ENCODE measurements at regions not wholly inside any gene's neighbourhood (a gene's known extent, or its start where the extent isn't known, plus 50 kb on each side); places are given as distances from the start of the nearest gene placed in this dataset.

- intact Hi-C loops (cut with micrococcal nuclease), result no loop called here
- no peak for ATAC-seq
- H3F3A ChIP-seq (ENCODE audit: low read length, unreplicated experiment), result no peaks in the 10 kb centered on the region
- no peaks in the 10 kb centered on the region for H3K4me1 ChIP-seq (ENCODE audit: insufficient read depth, low read length)
- TF ChIP-seq CTCF (conservative IDR thresholded peaks at IDR 0.05; ENCODE audit: low read depth, low read length), result no peak
- TF ChIP-seq EZH2phosphoT487 (IDR thresholded peaks at IDR 0.05; ENCODE audit: borderline replicate concordance, low read length), result no peak
- no peak for TF ChIP-seq EZH2 (IDR thresholded peaks at IDR 0.05; ENCODE audit: low read length, unreplicated experiment)
- no peaks in the 10 kb centered on the region for H3K9me3 ChIP-seq (ENCODE audit: low read length)
- H3K4me2 ChIP-seq (ENCODE audit: low read length), result no peak overlapping the region
- no peaks in the 10 kb centered on the region for H3K36me3 ChIP-seq (ENCODE audit: low read depth, low read length)
- no peak overlapping the region for H2AFZ ChIP-seq (ENCODE audit: low read length)
- H3K9ac ChIP-seq (ENCODE audit: low read length), result no peak overlapping the region
- no peaks in the 10 kb centered on the region for H3K27me3 ChIP-seq (ENCODE audit: low read length)
- BruUV-seq (replicated peaks), result no TSS peak
- H3K4me3 ChIP-seq (ENCODE audit: low read length), result no peak overlapping the region
- H3K27ac ChIP-seq (ENCODE audit: low read length), result no peak overlapping the region
- ChIA-PET CTCF (no interaction called here), POLR2A (ENCODE audit: unreplicated experiment) (no interaction called here)
- H3K79me2 ChIP-seq (ENCODE audit: low read length), result no peaks in the 10 kb centered on the region
- no peak for DNase-seq
- no peaks in the 10 kb centered on the region for H3K9me2 ChIP-seq (replicated peaks; ENCODE audit: low read length)
- H4K20me1 ChIP-seq (ENCODE audit: low read length), result no peaks in the 10 kb centered on the region
Observed at GRCh38 chr4:33068539-33068938, 2348.4 kb downstream of the PCDH7 start.

- H3K9me3 ChIP-seq (ENCODE audit: low read length), result no peaks in the 10 kb centered on the region
- ATAC-seq (no peak), DNase-seq (no peak)
- POLR2A ChIA-PET (ENCODE audit: unreplicated experiment), result no interaction called here
- no peaks in the 10 kb centered on the region for H3K36me3 ChIP-seq (ENCODE audit: low read depth, low read length)
- no peak overlapping the region for H3K4me2 ChIP-seq (ENCODE audit: low read length)
- no peak overlapping the region for H3K9ac ChIP-seq (ENCODE audit: low read length)
- intact Hi-C loops (cut with micrococcal nuclease), result no loop called here
- no peaks in the 10 kb centered on the region for H3F3A ChIP-seq (ENCODE audit: low read length, unreplicated experiment)
- H4K20me1 ChIP-seq (ENCODE audit: low read length), result no peaks in the 10 kb centered on the region
- no peaks in the 10 kb centered on the region; the same call in 1 of the 2 replicates for H3K4me1 ChIP-seq (ENCODE audit: insufficient read depth, low read length)
- no peak overlapping the region for H2AFZ ChIP-seq (ENCODE audit: low read length)
- no peak overlapping the region for H3K27ac ChIP-seq (ENCODE audit: low read length)
- no TSS peak for BruUV-seq (replicated peaks)
- H3K4me3 ChIP-seq (ENCODE audit: low read length), result no peak overlapping the region
- CTCF ChIA-PET, result no interaction called here
- H3K79me2 ChIP-seq (ENCODE audit: low read length), result no peaks in the 10 kb centered on the region
- H3K9me2 ChIP-seq (replicated peaks; ENCODE audit: low read length), result no peaks in the 10 kb centered on the region
- no peaks in the 10 kb centered on the region for H3K27me3 ChIP-seq (ENCODE audit: low read length)
- no peak for TF ChIP-seq EZH2phosphoT487 (IDR thresholded peaks at IDR 0.05; ENCODE audit: borderline replicate concordance, low read length)
- no peak for TF ChIP-seq CTCF (conservative IDR thresholded peaks at IDR 0.05; ENCODE audit: low read depth, low read length)
- TF ChIP-seq EZH2 (IDR thresholded peaks at IDR 0.05; ENCODE audit: low read length, unreplicated experiment), result no peak
Observed at GRCh38 chr4:33071535-33071934, 2351.4 kb downstream of the PCDH7 start.

- TF ChIP-seq EZH2 (IDR thresholded peaks at IDR 0.05; ENCODE audit: low read length, unreplicated experiment) (no peak), CTCF (conservative IDR thresholded peaks at IDR 0.05; ENCODE audit: low read depth, low read length) (no peak), EZH2phosphoT487 (IDR thresholded peaks at IDR 0.05; ENCODE audit: borderline replicate concordance, low read length) (no peak)
- CTCF ChIA-PET, result no interaction called here
- H3K4me1 ChIP-seq (ENCODE audit: insufficient read depth, low read length), result no peaks in the 10 kb centered on the region; the same call in 1 of the 2 replicates
- H3K9me2 ChIP-seq (replicated peaks; ENCODE audit: low read length), result no peaks in the 10 kb centered on the region
- no peak overlapping the region for H3K27ac ChIP-seq (ENCODE audit: low read length)
- POLR2A ChIA-PET (ENCODE audit: unreplicated experiment), result no interaction called here
- BruUV-seq (replicated peaks), result no TSS peak
- H2AFZ ChIP-seq (ENCODE audit: low read length), result no peak overlapping the region
- H4K20me1 ChIP-seq (ENCODE audit: low read length), result no peaks in the 10 kb centered on the region
- intact Hi-C loops (cut with micrococcal nuclease), result no loop called here
- ATAC-seq, result no peak
- DNase-seq, result no peak
- no peaks in the 10 kb centered on the region for H3K36me3 ChIP-seq (ENCODE audit: low read depth, low read length)
- no peaks in the 10 kb centered on the region for H3K27me3 ChIP-seq (ENCODE audit: low read length)
- no peak overlapping the region for H3K4me3 ChIP-seq (ENCODE audit: low read length)
- no peaks in the 10 kb centered on the region for H3K9me3 ChIP-seq (ENCODE audit: low read length)
- H3K9ac ChIP-seq (ENCODE audit: low read length), result no peak overlapping the region
- no peaks in the 10 kb centered on the region for H3K79me2 ChIP-seq (ENCODE audit: low read length)
- H3F3A ChIP-seq (ENCODE audit: low read length, unreplicated experiment), result no peaks in the 10 kb centered on the region
- no peak overlapping the region for H3K4me2 ChIP-seq (ENCODE audit: low read length)
Observed at GRCh38 chr4:33072298-33073089, 2352.3 kb downstream of the PCDH7 start.
